Psoas muscle (tissue), 7 donors: ENCODE measurements at regions not wholly inside any gene's neighbourhood (a gene's known extent, or its start where the extent isn't known, plus 50 kb on each side); places are given as distances from the start of the nearest gene placed in this dataset.

Experiments used
- ATAC-seq, 4 donors: fragments of 200-7000 bp; cut with Tn5 transposase; one replicate each; pipeline ENCODE4 v1.9.1; 2020; ENCODE audit warnings: moderate library complexity in 3 of 4, mild to moderate bottlenecking in 2 of 4
- DNase-seq, 2 donors: peaks; one replicate each; pipeline ENCODE4 v3.0.0-alpha.2; 2020
- H3K27ac ChIP-seq: fragments of 200-600 bp; one replicate; pipeline ENCODE4 v1.8.0; 2022
- H3K27me3 ChIP-seq, 3 donors: fragments of 200-600 bp in 1 of 3; one replicate each; pipeline versions ENCODE4 v1.6.1 to v1.8.0; 2013 to 2022; ENCODE audit warnings: low read length in 2 of 3, mild to moderate bottlenecking in 2 of 3, moderate library complexity in 1 of 3; ENCODE audit not compliant: insufficient read depth in 3 of 3
- H3K36me3 ChIP-seq, 2 donors: fragments of 200-600 bp in 1 of 2; one replicate each; pipeline versions ENCODE4 v1.6.1 to v1.8.0; 2013 to 2022; ENCODE audit warnings: low read depth in 1 of 2, mild to moderate bottlenecking in 1 of 2, moderate library complexity in 1 of 2; ENCODE audit not compliant: insufficient read depth in 1 of 2
- H3K4me1 ChIP-seq: fragments of 200-600 bp; one replicate; pipeline ENCODE4 v1.8.0; 2022
- H3K4me3 ChIP-seq: fragments of 200-600 bp; one replicate; pipeline ENCODE4 v1.8.0; 2022; ENCODE audit warnings: mild to moderate bottlenecking
- H3K9me3 ChIP-seq: fragments of 200-600 bp; one replicate; pipeline ENCODE4 v1.8.0; 2022
- CTCF ChIP-seq: fragments of 200-600 bp; IDR thresholded peaks from one replicate; pipeline ENCODE4 v1.8.0; 2022; ENCODE audit warnings: antibody characterized with exemption
- WGBS, 3 donors: extraction: QIAGEN DNeasy Blood & Tissue Kit; methylation state at CpG; one replicate each; pipeline versions ENCODE4 v1.1.6 to v1.1.7; 2013; 5-methylcytosine and 5-hydroxymethylcytosine counted together
- intact Hi-C, 2 donors: fragments of 100-400 bp; cut with DNase I; formaldehyde crosslinking; loops; one replicate each; pipeline versions ENCODE4 v1.11.0 to v1.14.2; 2022
- donor health status: healthy with polysubstance abuse.
- donor health status: DM: no; HTN: no; CAD: no; lungs with moderate emphysema.
- donor health status: Bipolar disorder and iron deficiency.
- donor health status: healthy.
- donor health status: DM: yes; HTN: yes; CAD: no.
- donor health status: DM: no; HTN: no; CAD: no.
- donor health status: DM: yes; HTN: yes; CAD: no.

- H3K4me1 ChIP-seq, result no peaks in the 10 kb centered on the region
- peaks cover 0 to 4% (median 0%) of the 10 kb centered on the region in 3 donors for H3K27me3 ChIP-seq
- H3K4me3 ChIP-seq, result no peak overlapping the region
- intact Hi-C loops, result no loop called here
- no peak for DNase-seq
- ATAC-seq, result no peak
- WGBS, 3 donors, result 80 to 84% (median 83%) methylated on average over 12 of the region's 12 CpGs
- no peaks in the 10 kb centered on the region for H3K36me3 ChIP-seq
- no peaks in the 10 kb centered on the region for H3K9me3 ChIP-seq
- H3K27ac ChIP-seq, result no peak overlapping the region
- no peak for TF ChIP-seq CTCF
Observed at GRCh38 chr10:125369382-125370326, 209.3 kb upstream of the CTBP2 start.

- Histone ChIP-seq H3K36me3 (no peaks in the 10 kb centered on the region), H3K9me3 (no peaks in the 10 kb centered on the region), H3K27me3 (peaks cover 0 to 4% (median 0%) of the 10 kb centered on the region in 3 donors), H3K4me1 (no peaks in the 10 kb centered on the region), H3K4me3 (no peak overlapping the region), H3K27ac (no peak overlapping the region)
- 23 to 41% (median 36%) methylated on average over 1 of the region's 1 CpG for WGBS, 3 donors
- intact Hi-C loops, result no loop called here
- no peak for ATAC-seq
- no peak for TF ChIP-seq CTCF
- no peak for DNase-seq
Observed at GRCh38 chr10:125368146-125368545, 207.8 kb upstream of the CTBP2 start.

- H3K9me3 ChIP-seq, result no peaks in the 10 kb centered on the region
- no peaks in the 10 kb centered on the region for H3K36me3 ChIP-seq
- H3K4me3 ChIP-seq, result no peak overlapping the region
- no peaks in the 10 kb centered on the region for H3K4me1 ChIP-seq
- H3K27ac ChIP-seq, result no peak overlapping the region
- ATAC-seq (no peak), DNase-seq (no peak)
- peaks cover 0 to 3% (median 0%) of the 10 kb centered on the region in 3 donors for H3K27me3 ChIP-seq
- no peak for TF ChIP-seq CTCF
- intact Hi-C loops, result no loop called here
Observed at GRCh38 chr10:125363791-125364190, 203.4 kb upstream of the CTBP2 start.

- ATAC-seq, result no peak
- Histone ChIP-seq H3K9me3 (no peaks in the 10 kb centered on the region), H3K27ac (no peak overlapping the region), H3K27me3 (peaks cover 0 to 3% (median 0%) of the 10 kb centered on the region in 3 donors), H3K4me1 (no peaks in the 10 kb centered on the region), H3K36me3 (no peaks in the 10 kb centered on the region), H3K4me3 (no peak overlapping the region)
- intact Hi-C loops, result no loop called here
- TF ChIP-seq CTCF, result no peak
- no peak for DNase-seq
- 86 to 89% (median 87%) methylated on average over 2 of the region's 2 CpGs for WGBS, 3 donors
Observed at GRCh38 chr10:125362950-125363349, 202.6 kb upstream of the CTBP2 start.
